T-cell (primary cell): ENCODE measurements at regions not wholly inside any gene's neighbourhood (a gene's known extent, or its start where the extent isn't known, plus 50 kb on each side); places are given as distances from the start of the nearest gene placed in this dataset.

Source experiments
- ATAC-seq, 4 experiments: fragments of 200-7000 bp in 3 of 4; fragments of 150-1000 bp in 1 of 4; cut with Tn5 transposase; replicated peaks in 1 of 4; 1 replicate in 3 of 4; 2 replicates in 1 of 4; pipeline ENCODE4 v1.10.0; 2021; ENCODE audit warnings: moderate library complexity in 3 of 4, mild to moderate bottlenecking in 2 of 4, moderate number of reproducible peaks in 1 of 4
- CTCF ChIA-PET, 2 donors: fragments of 300-600 bp; sonication (Branson Sonifier 250); formaldehyde crosslinking; loops; one replicate each; lab custom pipeline; 2022; ENCODE audit warnings: antibody characterized with exemption in 2 of 2; lab: Charles Lee
- POLR2A ChIA-PET, 2 donors: fragments of 300-600 bp; sonication (Branson Sonifier 250); formaldehyde crosslinking; loops; one replicate each; lab custom pipeline; 2022; ENCODE audit warnings: antibody characterized with exemption in 2 of 2; lab: Charles Lee
- DNase-seq, 35 experiments: peaks; one replicate each; pipeline versions ENCODE4 v3.0.0 to v3.0.0-alpha.2; 2013 to 2023
- H3K27ac ChIP-seq: one replicate; pipeline ENCODE4 v1.5.1; 2013; ENCODE audit warnings: low read length
- H3K27me3 ChIP-seq, 2 experiments: replicated peaks in 1 of 2; 1 replicate in 1 of 2; 2 replicates in 1 of 2; pipeline versions ENCODE4 v1.6.1 to v1.7.0; 2013; ENCODE audit warnings: low read length in 1 of 2, mixed read lengths in 1 of 2; ENCODE audit not compliant: control insufficient read depth in 2 of 2, insufficient read depth in 2 of 2; ENCODE audit errors: extremely low read depth in 1 of 2
- H3K36me3 ChIP-seq, 2 donors: 1 replicate in 1 of 2; 2 replicates in 1 of 2; pipeline versions ENCODE4 v1.6.1 to v1.7.0; 2013; ENCODE audit warnings: low read length in 1 of 2; ENCODE audit not compliant: control insufficient read depth in 2 of 2, insufficient read depth in 1 of 2; ENCODE audit errors: extremely low read depth in 1 of 2
- H3K4me1 ChIP-seq, 2 experiments: 1 replicate in 1 of 2; 2 replicates in 1 of 2; pipeline versions ENCODE4 v1.6.1 to v1.7.0; 2013; ENCODE audit warnings: low read length in 2 of 2, mixed read lengths in 1 of 2; ENCODE audit not compliant: insufficient read depth in 2 of 2, control insufficient read depth in 1 of 2; ENCODE audit errors: extremely low read depth in 1 of 2
- H3K4me3 ChIP-seq, 2 donors: 1 replicate in 1 of 2; 2 replicates in 1 of 2; pipeline versions ENCODE4 v1.5.1 to v1.7.0; 2013; ENCODE audit warnings: mild to moderate bottlenecking in 2 of 2, low read length in 1 of 2, moderate library complexity in 1 of 2; ENCODE audit not compliant: control insufficient read depth in 1 of 2; ENCODE audit errors: extremely low read depth in 1 of 2
- H3K9me3 ChIP-seq: 2 replicates; pipeline ENCODE4 v1.7.0; 2013
- H3K27ac Mint-ChIP-seq, 2 donors: one replicate each; pipeline ENCODE4 v1.8.0; 2020 to 2021; ENCODE audit warnings: mild to moderate bottlenecking in 2 of 2, mixed read lengths in 2 of 2
- H3K27me3 Mint-ChIP-seq, 2 donors: one replicate each; pipeline ENCODE4 v1.8.0; 2021 to 2022; ENCODE audit warnings: mixed read lengths in 2 of 2
- H3K36me3 Mint-ChIP-seq: one replicate; pipeline ENCODE4 v1.8.0; 2021; ENCODE audit warnings: mixed read lengths
- H3K4me1 Mint-ChIP-seq, 3 donors: one replicate each; pipeline ENCODE4 v1.8.0; 2020 to 2022; ENCODE audit warnings: mixed read lengths in 3 of 3, mild to moderate bottlenecking in 1 of 3
- H3K4me3 Mint-ChIP-seq, 3 donors: one replicate each; pipeline ENCODE4 v1.8.0; 2020 to 2022; ENCODE audit warnings: mild to moderate bottlenecking in 3 of 3, mixed read lengths in 3 of 3, moderate library complexity in 3 of 3
- H3K9me3 Mint-ChIP-seq, 3 donors: one replicate each; pipeline ENCODE4 v1.8.0; 2020 to 2022; ENCODE audit warnings: mixed read lengths in 3 of 3
- WGBS: methylation state at CpG from one replicate; pipeline ENCODE4 v1.1.5; 2013; ENCODE audit warnings: missing lambda C conversion rate; ENCODE audit not compliant: insufficient coverage; 5-methylcytosine and 5-hydroxymethylcytosine counted together

DNA sequence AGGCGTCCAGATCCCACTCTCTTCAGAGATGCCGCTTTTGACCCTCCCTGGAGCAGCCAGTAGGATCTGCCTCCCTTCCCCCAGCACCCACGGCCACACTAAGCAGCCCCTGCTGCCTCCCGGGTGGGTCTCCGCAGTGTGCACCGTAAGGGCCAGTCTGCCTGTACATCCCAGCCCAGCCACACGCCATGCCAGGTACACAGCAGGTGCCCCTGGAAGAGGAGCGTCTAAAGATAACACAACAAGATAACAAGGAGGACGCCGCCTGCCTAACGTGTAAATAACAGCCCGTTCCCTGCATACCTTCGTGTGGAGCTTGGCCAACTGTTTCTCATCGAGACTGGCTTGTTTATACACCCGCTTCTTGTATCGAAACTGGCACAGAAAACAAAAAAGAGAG, 139.4 kb downstream of the SHANK2 start:
- no peak overlapping the region for H3K27ac ChIP-seq
- H3K27me3 ChIP-seq: peaks cover 0 to 45% of the 10 kb centered on the region in 2 experiments
- WGBS: 75% methylated on average over 16 of the region's 16 CpGs
- ATAC-seq (no peak), DNase-seq (no peak)
- H3K36me3 ChIP-seq: no peaks in the 10 kb centered on the region
- no peak overlapping the region for H3K4me3 ChIP-seq
- Mint-ChIP-seq H3K4me1 (no peaks in the 10 kb centered on the region), H3K9me3 (no peaks in the 10 kb centered on the region), H3K27ac (no peak overlapping the region), H3K27me3 (peaks cover 15 to 40% of the 10 kb centered on the region in 2 donors), H3K4me3 (no peak overlapping the region), H3K36me3 (no peaks in the 10 kb centered on the region)
- ChIA-PET CTCF (interaction anchor here in 1 of 2 donors (0.5 kb wide), 1 partner anchor 7 kb away, joined by 4 read pairs; no protein-coding TSS in a partner anchor), POLR2A (no interaction called here)
- no peaks in the 10 kb centered on the region for H3K4me1 ChIP-seq
- H3K9me3 ChIP-seq: no peaks in the 10 kb centered on the region

DNA sequence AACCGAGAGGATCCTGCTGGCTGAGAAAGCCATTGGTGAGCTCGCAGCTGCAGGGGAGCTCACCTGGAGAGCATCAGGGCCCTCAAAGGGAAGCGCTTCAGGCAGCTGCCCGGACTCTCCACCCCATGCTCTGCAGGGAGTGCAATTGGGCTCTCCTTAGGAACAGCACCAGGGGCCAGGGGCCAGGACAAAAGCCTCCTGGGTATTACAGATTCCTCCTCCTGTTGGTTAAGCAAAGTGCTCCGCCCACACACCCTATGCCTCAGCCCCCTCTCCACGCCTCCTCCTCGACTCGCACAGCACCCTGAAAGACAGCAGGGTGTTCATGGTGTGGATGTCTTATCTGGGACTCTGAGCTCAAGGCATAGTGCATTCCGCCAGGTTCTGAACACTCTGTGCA, 139.9 kb downstream of the SHANK2 start:
- no peak overlapping the region for H3K27ac ChIP-seq
- no peaks in the 10 kb centered on the region for H3K9me3 ChIP-seq
- 54% methylated on average over 5 of the region's 9 CpGs for WGBS
- peaks cover 0 to 45% of the 10 kb centered on the region in 2 experiments for H3K27me3 ChIP-seq
- peaks cover 14 to 36% of the 10 kb centered on the region in 2 donors for H3K27me3 Mint-ChIP-seq
- no peaks in the 10 kb centered on the region for H3K36me3 Mint-ChIP-seq
- no peak overlapping the region for H3K4me3 ChIP-seq
- ATAC-seq (no peak), DNase-seq (no peak)
- H3K4me3 Mint-ChIP-seq: no peak overlapping the region
- no peaks in the 10 kb centered on the region for H3K36me3 ChIP-seq
- no peaks in the 10 kb centered on the region for H3K4me1 ChIP-seq
- ChIA-PET CTCF (no interaction called here), POLR2A (no interaction called here)
- no peaks in the 10 kb centered on the region for H3K9me3 Mint-ChIP-seq
- H3K4me1 Mint-ChIP-seq: no peaks in the 10 kb centered on the region
- no peak overlapping the region for H3K27ac Mint-ChIP-seq

DNA sequence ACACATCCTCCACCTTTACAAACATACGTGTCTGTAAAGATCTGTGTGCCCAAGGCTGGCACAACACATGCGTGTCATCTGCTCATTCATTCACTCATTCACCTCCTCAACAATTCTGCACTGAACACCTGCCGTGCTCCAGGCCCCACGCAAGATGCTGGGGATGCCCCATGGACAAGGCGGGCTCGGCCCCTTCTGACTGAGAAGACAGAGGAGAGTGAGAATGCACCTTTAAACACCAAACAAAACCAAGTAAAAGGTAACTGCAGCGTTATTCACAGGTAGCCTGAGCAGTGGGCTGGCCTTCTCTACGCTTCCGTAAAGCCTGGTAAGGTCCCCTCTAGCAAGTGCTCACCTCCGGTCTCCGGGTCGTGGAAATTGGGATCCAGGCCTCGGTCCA, 142.8 kb downstream of the SHANK2 start:
- no peaks in the 10 kb centered on the region for H3K4me1 Mint-ChIP-seq
- H3K9me3 Mint-ChIP-seq: no peaks in the 10 kb centered on the region
- Histone ChIP-seq H3K36me3 (no peaks in the 10 kb centered on the region), H3K4me3 (no peak overlapping the region), H3K9me3 (no peaks in the 10 kb centered on the region), H3K27ac (no peak overlapping the region), H3K4me1 (no peaks in the 10 kb centered on the region), H3K27me3 (peaks cover 0 to 35% of the 10 kb centered on the region in 2 experiments)
- CTCF ChIA-PET: no interaction called here
- ATAC-seq (no peak), DNase-seq (no peak)
- H3K36me3 Mint-ChIP-seq: no peaks in the 10 kb centered on the region
- POLR2A ChIA-PET: no interaction called here
- WGBS: 94% methylated on average over 9 of the region's 13 CpGs
- peaks cover 10 to 28% of the 10 kb centered on the region in 2 donors for H3K27me3 Mint-ChIP-seq
- no peak overlapping the region for H3K27ac Mint-ChIP-seq
- no peak overlapping the region for H3K4me3 Mint-ChIP-seq

DNA sequence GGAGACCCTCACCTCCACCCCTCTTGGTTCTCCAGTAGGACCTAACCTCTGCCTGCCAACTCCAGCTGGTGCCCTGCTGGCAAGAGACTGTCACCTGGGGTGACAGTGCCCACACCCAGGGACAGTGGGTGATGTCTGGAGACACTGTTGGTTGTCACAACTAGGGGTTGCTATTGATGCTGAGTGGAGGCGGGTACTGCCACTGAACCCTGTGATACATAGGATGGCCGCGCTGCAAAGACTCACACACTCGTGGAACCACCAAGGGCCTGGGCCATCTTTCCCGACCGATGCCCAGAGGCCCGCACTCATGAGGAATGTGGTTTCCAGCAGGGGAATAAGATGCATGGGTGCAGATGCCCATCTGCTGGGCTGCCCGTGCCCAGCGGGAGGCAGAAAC, 143.2 kb downstream of the SHANK2 start:
- Mint-ChIP-seq H3K9me3 (no peaks in the 10 kb centered on the region), H3K27ac (no peak overlapping the region), H3K4me1 (no peaks in the 10 kb centered on the region), H3K27me3 (peaks cover 7 to 27% of the 10 kb centered on the region in 2 donors), H3K36me3 (no peaks in the 10 kb centered on the region), H3K4me3 (no peak overlapping the region)
- H3K9me3 ChIP-seq: no peaks in the 10 kb centered on the region
- H3K36me3 ChIP-seq: no peaks in the 10 kb centered on the region
- H3K4me3 ChIP-seq: no peak overlapping the region
- ATAC-seq (no peak), DNase-seq (no peak)
- ChIA-PET POLR2A (no interaction called here), CTCF (no interaction called here)
- H3K4me1 ChIP-seq: no peaks in the 10 kb centered on the region
- 87% methylated on average over 7 of the region's 9 CpGs for WGBS
- no peak overlapping the region for H3K27ac ChIP-seq
- H3K27me3 ChIP-seq: peaks cover 0 to 33% of the 10 kb centered on the region in 2 experiments

DNA sequence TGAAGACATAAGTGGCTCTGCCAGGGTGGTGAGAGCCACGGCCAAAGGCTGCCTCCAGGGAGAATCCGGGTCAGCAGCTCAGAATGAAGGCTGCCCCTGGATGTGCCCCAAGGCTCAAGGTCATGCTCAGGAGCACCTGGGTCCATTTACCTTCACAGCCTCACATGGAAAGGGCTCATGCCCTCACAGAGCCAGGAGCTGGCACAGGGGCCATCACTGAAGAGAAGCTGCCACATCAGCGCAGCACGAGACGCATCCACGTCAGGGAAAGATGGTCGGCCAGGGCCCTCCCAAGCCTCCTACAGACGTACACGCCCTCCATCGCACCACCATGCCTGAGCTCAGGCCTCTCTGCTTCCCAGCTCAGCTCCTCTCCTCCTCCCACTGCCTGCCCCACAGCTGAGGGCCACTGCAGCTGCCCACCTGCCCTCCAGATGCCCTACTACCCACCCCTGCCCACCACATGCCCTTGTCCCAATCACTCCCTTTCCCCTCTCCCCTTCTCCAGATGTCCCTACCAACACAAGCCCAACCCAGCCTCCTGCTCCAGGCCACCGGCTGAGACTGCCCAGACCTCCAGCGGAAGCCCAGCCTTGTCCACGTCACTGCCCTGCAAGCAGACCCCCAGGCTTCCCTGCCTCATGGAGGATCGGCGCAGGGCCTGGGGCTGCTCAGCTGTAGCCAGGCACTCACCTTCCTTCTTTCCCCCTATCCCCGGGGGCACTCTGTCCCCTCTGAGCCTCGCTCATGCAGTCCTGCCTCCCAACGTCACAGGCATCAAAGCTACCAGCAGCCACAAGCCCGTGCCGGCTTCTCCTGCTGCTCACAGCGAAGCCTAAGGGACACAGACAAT, 144.1 kb downstream of the SHANK2 start:
- WGBS: 73% methylated on average over 21 of the region's 21 CpGs
- Mint-ChIP-seq H3K9me3 (no peaks in the 10 kb centered on the region), H3K4me1 (no peaks in the 10 kb centered on the region), H3K27ac (no peak overlapping the region), H3K27me3 (peaks cover 6 to 22% of the 10 kb centered on the region in 2 donors), H3K4me3 (no peak overlapping the region), H3K36me3 (no peaks in the 10 kb centered on the region)
- Histone ChIP-seq H3K4me3 (no peak overlapping the region), H3K27me3 (peaks cover 0 to 31% of the 10 kb centered on the region in 2 experiments), H3K36me3 (no peaks in the 10 kb centered on the region), H3K9me3 (no peaks in the 10 kb centered on the region), H3K4me1 (no peaks in the 10 kb centered on the region), H3K27ac (no peak overlapping the region)
- ATAC-seq (no peak), DNase-seq (no peak)
- CTCF ChIA-PET: no interaction called here
- POLR2A ChIA-PET: no interaction called here

DNA sequence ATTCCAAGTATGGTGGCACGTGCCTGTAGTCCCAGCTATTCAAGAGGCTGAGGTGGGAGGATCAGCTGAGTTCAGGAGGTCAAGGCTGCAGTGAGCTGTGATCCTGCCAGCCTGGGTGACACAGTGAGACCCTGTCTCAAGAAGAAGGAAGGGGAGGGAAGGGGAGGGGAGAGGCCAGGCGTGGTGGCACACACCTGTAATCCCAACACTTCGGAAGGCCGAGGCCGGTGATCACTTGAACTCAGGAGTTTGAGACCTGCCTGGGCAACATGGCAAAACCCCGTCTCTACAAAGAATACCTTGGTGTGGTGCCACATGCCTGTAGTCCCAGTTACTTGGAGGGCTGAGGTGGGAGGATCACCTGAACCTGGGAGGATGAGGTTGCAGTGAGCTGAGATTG, 145.7 kb downstream of the SHANK2 start:
- Histone ChIP-seq H3K9me3 (no peaks in the 10 kb centered on the region), H3K4me3 (no peak overlapping the region), H3K27me3 (peaks cover 0 to 31% of the 10 kb centered on the region in 2 experiments), H3K27ac (no peak overlapping the region), H3K4me1 (no peaks in the 10 kb centered on the region), H3K36me3 (no peaks in the 10 kb centered on the region)
- Mint-ChIP-seq H3K27ac (no peak overlapping the region), H3K27me3 (peaks cover 3 to 10% of the 10 kb centered on the region in 2 donors), H3K4me1 (no peaks in the 10 kb centered on the region), H3K9me3 (no peaks in the 10 kb centered on the region), H3K4me3 (no peak overlapping the region), H3K36me3 (no peaks in the 10 kb centered on the region)
- DNase-seq (no peak), ATAC-seq (no peak)
- ChIA-PET CTCF (no interaction called here), POLR2A (no interaction called here)
- 84% methylated on average over 6 of the region's 6 CpGs for WGBS
